Muscle of leg (tissue), 3 donors: ENCODE measurements at regions not wholly inside any gene's neighbourhood (a gene's known extent, or its start where the extent isn't known, plus 50 kb on each side); places are given as distances from the start of the nearest gene placed in this dataset.
"Not testable (repeated sequence)": the region's sequence is repeated elsewhere in the genome, so short reads cannot be mapped to it uniquely, and the experiment has no call there.

Experiments used
- DNase-seq: peaks from one replicate; pipeline ENCODE4 v3.0.0; 2013
- H3K27ac ChIP-seq: one replicate; pipeline ENCODE4 v1.5.1; 2013; ENCODE audit warnings: mild to moderate bottlenecking, low read length, control low read depth
- H3K27me3 ChIP-seq: one replicate; pipeline ENCODE4 v1.6.1; 2013; ENCODE audit warnings: low read length; ENCODE audit not compliant: control insufficient read depth, insufficient read depth
- H3K36me3 ChIP-seq: one replicate; pipeline ENCODE4 v1.6.1; 2013; ENCODE audit warnings: low read length; ENCODE audit not compliant: control insufficient read depth, insufficient read depth
- H3K4me1 ChIP-seq: one replicate; pipeline ENCODE4 v1.6.1; 2013; ENCODE audit warnings: low read length; ENCODE audit not compliant: control insufficient read depth, insufficient read depth
- H3K4me3 ChIP-seq: one replicate; pipeline ENCODE4 v1.5.1; 2013; ENCODE audit warnings: low read length, control low read depth
- H3K9me3 ChIP-seq: replicated peaks from 2 replicates; pipeline ENCODE4 v1.6.1; 2013; ENCODE audit warnings: low read depth, low read length; ENCODE audit not compliant: control insufficient read depth
- WGBS: methylation state at CpG from one replicate; pipeline ENCODE4 v1.1.5; 2013; ENCODE audit warnings: missing lambda C conversion rate; ENCODE audit not compliant: insufficient coverage; 5-methylcytosine and 5-hydroxymethylcytosine counted together

DNA sequence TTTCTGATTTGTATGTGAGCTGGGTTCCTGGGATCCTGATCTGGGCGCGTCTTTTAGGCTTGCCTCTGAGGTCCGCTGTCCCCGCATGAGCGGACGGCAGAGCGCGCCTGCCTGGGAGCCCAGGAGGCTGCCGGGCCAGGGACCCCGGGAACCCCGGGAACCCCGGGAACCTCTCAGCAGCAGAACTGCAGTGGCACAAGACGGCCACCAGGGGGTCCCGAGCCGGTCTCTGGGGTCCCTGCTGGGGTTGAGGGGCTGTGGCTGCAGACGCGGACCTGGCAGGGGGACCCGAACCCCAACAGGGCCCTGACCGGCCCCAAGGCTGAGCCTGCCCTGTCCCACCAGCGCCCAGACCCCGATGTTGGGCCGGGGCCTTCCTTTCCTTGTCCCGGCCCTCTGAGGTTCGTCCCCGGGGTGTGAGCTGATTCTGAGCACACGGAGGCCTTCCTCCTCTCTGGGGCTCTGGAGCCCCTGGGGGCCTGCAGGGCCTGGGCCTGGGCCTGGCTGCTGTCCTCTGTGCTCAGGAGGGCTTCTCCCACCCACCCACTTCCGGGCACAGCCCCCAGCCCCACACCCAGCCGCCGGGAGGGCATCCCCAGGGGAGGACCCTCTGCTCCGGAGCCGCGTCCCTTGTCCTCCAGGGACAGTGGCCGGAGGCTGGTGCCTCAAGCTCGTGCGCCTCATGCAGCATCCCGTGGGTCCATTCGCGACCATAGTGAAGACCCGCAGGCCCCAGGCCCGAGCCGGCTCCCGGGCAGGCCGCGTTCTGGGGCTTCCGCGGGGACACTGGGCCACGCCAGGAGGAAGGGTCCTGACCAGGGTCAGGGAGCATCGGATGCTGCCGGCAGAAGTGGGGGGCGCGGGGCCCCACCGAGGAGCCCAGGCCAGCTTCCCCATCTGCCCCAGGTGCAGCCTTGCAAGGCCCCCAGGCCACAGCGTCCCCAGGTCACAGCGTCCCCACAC, 152.9 kb downstream of the TMEM121 start:
- not testable (repeated sequence) for DNase-seq

DNA sequence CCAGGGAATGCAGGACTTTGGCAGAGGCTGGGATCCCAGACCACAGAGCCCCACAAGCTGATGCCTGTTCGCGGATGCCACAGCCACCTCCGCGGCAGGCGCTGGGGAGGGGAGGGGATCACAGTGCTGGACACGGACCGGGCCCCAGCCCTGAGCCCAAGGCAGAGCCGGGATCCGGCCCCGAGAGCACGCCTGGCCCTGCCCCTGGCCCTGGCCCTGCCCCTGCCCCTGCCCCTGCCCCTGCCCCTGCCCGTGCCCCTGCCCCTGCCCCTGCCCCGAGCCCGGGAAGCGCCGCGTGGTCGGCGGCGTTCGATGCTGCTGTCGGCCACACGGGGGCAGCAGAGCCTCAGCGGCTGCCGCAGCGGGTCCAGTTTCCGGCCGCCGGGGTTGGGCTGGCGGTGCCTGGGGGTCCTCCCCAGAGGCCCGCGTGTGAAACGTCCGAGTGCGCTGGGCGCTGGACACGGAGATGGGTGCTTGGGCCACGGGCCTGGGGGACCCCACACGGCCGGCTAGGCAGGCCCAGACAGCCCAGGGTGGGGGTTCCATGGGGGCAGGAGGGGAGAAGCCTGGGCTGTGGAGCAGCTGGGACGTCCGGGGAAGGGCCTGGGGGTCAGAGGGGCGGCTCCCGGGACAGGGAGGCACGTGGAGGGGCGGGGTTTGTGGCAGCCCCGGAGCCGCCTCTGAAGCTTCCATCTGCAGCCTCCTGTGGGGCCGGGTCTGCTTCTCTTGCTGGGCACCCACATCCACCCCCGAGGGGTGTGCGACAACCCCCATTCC, 153.8 kb downstream of the TMEM121 start:
- not testable (repeated sequence) for H3K9me3 ChIP-seq, H3K4me3 ChIP-seq, H3K4me1 ChIP-seq, DNase-seq, H3K27ac ChIP-seq, H3K36me3 ChIP-seq, H3K27me3 ChIP-seq
- no CpG with 5 or more reads among the region's 51 CpGs for WGBS

More for the DNA sequence above, 152.9 kb downstream of the TMEM121 start:
- 85% methylated on average over 5 of the region's 54 CpGs for WGBS
- not testable (repeated sequence) for H3K27ac ChIP-seq, H3K36me3 ChIP-seq, H3K4me1 ChIP-seq, H3K4me3 ChIP-seq, H3K27me3 ChIP-seq, H3K9me3 ChIP-seq

GRCh38 chr14:105680736-105681098, 154.3 kb downstream of the TMEM121 start:
- H3K27ac ChIP-seq, H3K9me3 ChIP-seq, H3K4me1 ChIP-seq, H3K36me3 ChIP-seq, H3K4me3 ChIP-seq, DNase-seq, H3K27me3 ChIP-seq: not testable (repeated sequence)
- no CpG with 5 or more reads among the region's 14 CpGs for WGBS

GRCh38 chr14:105681606-105682185, 155.3 kb downstream of the TMEM121 start:
- not testable (repeated sequence) for H3K4me3 ChIP-seq, H3K27me3 ChIP-seq, DNase-seq, H3K36me3 ChIP-seq, H3K4me1 ChIP-seq, H3K27ac ChIP-seq, H3K9me3 ChIP-seq
- WGBS = no CpG with 5 or more reads among the region's 26 CpGs

DNA sequence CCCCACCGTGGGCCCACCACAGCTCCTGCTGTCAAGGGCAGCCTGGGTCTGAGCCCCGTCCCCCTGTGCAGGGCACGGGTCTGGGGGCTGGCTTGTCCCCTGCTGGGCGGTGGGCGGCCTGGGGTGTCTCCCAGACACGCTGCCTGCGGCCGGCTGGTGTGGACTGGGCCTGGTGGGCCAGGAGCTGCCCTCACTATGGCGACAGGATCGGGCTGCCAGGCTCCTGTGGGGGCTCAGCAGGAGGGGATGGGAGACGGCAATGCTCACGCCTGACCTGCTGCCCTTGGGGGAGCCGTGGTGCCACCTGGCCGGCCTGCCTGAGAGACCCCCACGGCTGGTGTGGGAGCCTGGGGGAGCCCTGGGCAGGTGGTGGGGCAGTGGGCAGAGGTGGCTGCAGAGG, 156.1 kb downstream of the TMEM121 start:
- H3K4me1 ChIP-seq, H3K36me3 ChIP-seq, H3K4me3 ChIP-seq, H3K9me3 ChIP-seq, DNase-seq, H3K27me3 ChIP-seq, H3K27ac ChIP-seq: not testable (repeated sequence)
- WGBS = no CpG with 5 or more reads among the region's 15 CpGs

GRCh38 chr14:105682956-105683570, 156.7 kb downstream of the TMEM121 start:
- Histone ChIP-seq H3K4me1 (no peaks in the 10 kb centered on the region), H3K4me3 (no peak overlapping the region), H3K27me3 (no peaks in the 10 kb centered on the region), H3K27ac (no peak overlapping the region), H3K9me3 (peaks cover 2% of the 10 kb centered on the region), H3K36me3 (no peaks in the 10 kb centered on the region)
- 96% methylated on average over 4 of the region's 5 CpGs for WGBS
- DNase-seq = no peak

DNA sequence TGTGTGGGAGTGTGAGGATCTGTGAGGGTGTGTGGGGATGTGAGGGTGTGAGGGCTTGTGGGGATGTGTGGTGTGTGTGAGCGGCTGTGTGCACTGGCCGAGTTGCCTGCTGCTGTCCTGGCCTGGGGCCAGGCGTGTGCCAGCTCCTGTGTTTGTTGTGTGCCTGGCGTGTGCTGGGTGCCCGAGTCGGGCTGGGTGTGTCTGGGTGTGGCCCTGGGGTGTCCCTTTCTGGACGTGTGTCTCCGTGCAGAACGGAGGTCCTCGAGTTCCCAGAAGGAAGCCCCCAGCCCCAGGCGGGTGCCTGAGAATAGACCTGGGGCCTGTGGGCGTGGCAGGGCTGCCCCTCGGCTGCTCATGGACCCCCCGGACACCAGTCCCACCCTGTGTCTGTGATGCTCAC, 157.7 kb downstream of the TMEM121 start:
- not testable (repeated sequence) for H3K4me1 ChIP-seq, H3K9me3 ChIP-seq, DNase-seq, H3K36me3 ChIP-seq, H3K27ac ChIP-seq, H3K4me3 ChIP-seq, H3K27me3 ChIP-seq
- no CpG with 5 or more reads among the region's 14 CpGs for WGBS

- H3K27me3 ChIP-seq, H3K36me3 ChIP-seq, H3K27ac ChIP-seq, DNase-seq, H3K4me3 ChIP-seq, H3K4me1 ChIP-seq, H3K9me3 ChIP-seq: not testable (repeated sequence)
- WGBS = 93% methylated on average over 5 of the region's 8 CpGs
Measured at GRCh38 chr14:105684597-105684996, 158.2 kb downstream of the TMEM121 start.

DNA sequence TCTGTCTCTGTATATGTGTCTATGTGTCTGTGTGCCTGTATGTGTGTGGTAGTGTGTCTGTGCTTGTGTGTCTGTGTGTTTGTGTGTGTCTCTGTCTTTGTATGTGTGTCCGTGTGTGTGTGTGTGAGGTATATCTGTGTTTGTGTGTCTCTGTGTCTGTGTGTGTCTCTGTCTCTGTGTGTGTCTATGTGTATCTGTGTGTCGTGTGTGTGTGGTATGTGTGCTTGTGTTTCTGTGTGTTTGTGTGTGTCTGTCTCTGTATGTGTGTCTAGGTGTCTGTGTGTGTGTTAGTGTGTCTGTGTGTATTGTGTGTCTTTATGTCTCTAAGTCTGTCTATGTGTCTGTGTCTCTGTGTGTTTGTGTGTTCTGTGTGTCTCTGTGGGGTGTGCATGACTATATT, 158.6 kb downstream of the TMEM121 start:
- Histone ChIP-seq H3K27ac (no peak overlapping the region), H3K36me3 (no peaks in the 10 kb centered on the region), H3K27me3 (no peaks in the 10 kb centered on the region), H3K4me1 (no peaks in the 10 kb centered on the region), H3K4me3 (no peak overlapping the region), H3K9me3 (peaks cover 6% of the 10 kb centered on the region)
- 100% methylated on average over 2 of the region's 2 CpGs for WGBS
- DNase-seq = no peak

DNA sequence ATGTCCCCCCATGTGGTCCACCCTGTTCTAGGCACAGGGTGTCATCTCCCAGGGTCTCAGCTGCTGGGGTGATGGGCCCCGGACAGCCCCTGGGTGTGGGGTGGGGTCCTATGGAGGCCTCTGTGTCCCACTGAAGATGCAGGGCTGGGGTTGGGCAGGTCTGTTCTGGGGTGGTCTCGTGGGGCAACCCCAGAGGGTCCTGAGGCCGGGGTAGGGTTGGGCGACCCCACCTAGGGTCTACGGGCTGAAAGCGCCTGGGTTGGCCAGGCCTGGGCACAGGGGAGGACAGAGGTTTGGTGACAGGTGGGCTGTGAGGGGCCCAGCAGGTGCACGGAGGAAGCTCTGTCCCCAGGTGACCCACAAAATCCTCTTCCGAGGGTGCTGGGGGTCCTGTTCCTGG, 159.2 kb downstream of the TMEM121 start:
- no CpG with 5 or more reads among the region's 8 CpGs for WGBS
- not testable (repeated sequence) for H3K27me3 ChIP-seq, H3K27ac ChIP-seq, DNase-seq, H3K4me1 ChIP-seq, H3K36me3 ChIP-seq, H3K4me3 ChIP-seq
- peaks cover 11% of the 10 kb centered on the region for H3K9me3 ChIP-seq
